H9 (cell line): ENCODE measurements at regions not wholly inside any gene's neighbourhood (a gene's known extent, or its start where the extent isn't known, plus 50 kb on each side); places are given as distances from the start of the nearest gene placed in this dataset.

ENCODE experiments used
- DNase-seq: peaks from one replicate; pipeline ENCODE4 v3.0.0-alpha.2; 2017
- H2AFZ ChIP-seq: one replicate; pipeline ENCODE4 v1.6.1; 2013; ENCODE audit warnings: mild to moderate bottlenecking, low read length, control low read depth, moderate library complexity
- H2AK5ac ChIP-seq: 2 replicates; pipeline ENCODE4 v1.6.1; 2013; ENCODE audit warnings: low read length, control low read depth, mixed read lengths; ENCODE audit not compliant: insufficient read length
- H2BK120ac ChIP-seq: one replicate; pipeline ENCODE4 v1.6.1; 2013; ENCODE audit warnings: low read depth, mild to moderate bottlenecking, low read length, control low read depth, inconsistent platforms; ENCODE audit not compliant: poor library complexity, severe bottlenecking
- H2BK12ac ChIP-seq: 2 replicates; pipeline ENCODE4 v1.6.1; 2013; ENCODE audit warnings: low read length, control low read depth, mixed read lengths, low read depth; ENCODE audit not compliant: insufficient read length
- H2BK15ac ChIP-seq: 2 replicates; pipeline ENCODE4 v1.6.1; 2013; ENCODE audit warnings: low read depth, low read length, control low read depth
- H2BK20ac ChIP-seq: one replicate; pipeline ENCODE4 v1.6.1; 2013; ENCODE audit warnings: low read depth, mild to moderate bottlenecking, low read length, control low read depth, inconsistent platforms; ENCODE audit not compliant: poor library complexity, severe bottlenecking
- H2BK5ac ChIP-seq: 2 replicates; pipeline ENCODE4 v1.6.1; 2013; ENCODE audit warnings: low read length, control low read depth, mixed read lengths; ENCODE audit not compliant: insufficient read length
- H3K14ac ChIP-seq: 2 replicates; pipeline ENCODE4 v1.6.1; 2013; ENCODE audit warnings: low read length, control low read depth; ENCODE audit not compliant: insufficient read depth
- H3K18ac ChIP-seq: 2 replicates; pipeline ENCODE4 v1.6.1; 2013; ENCODE audit warnings: low read depth, mild to moderate bottlenecking, mixed read lengths, low read length, control low read depth; ENCODE audit not compliant: insufficient read length
- H3K23ac ChIP-seq: 2 replicates; pipeline ENCODE4 v1.6.1; 2013; ENCODE audit warnings: low read length, control low read depth, mixed read lengths, low read depth; ENCODE audit not compliant: insufficient read length
- H3K23me2 ChIP-seq: 2 replicates; pipeline ENCODE4 v1.6.1; 2013; ENCODE audit warnings: low read depth, mild to moderate bottlenecking, mixed read lengths, low read length, control low read depth; ENCODE audit not compliant: insufficient read length, poor library complexity, severe bottlenecking
- H3K27ac ChIP-seq: 2 replicates; pipeline ENCODE4 v1.5.1; 2013; ENCODE audit warnings: low read length, control low read depth, mixed read lengths, low read depth; ENCODE audit not compliant: insufficient read length
- H3K27me3 ChIP-seq: 2 replicates; pipeline ENCODE4 v1.6.1; 2013; ENCODE audit warnings: low read length, control low read depth, inconsistent platforms; ENCODE audit not compliant: insufficient read depth
- H3K4ac ChIP-seq: 2 replicates; pipeline ENCODE4 v1.6.1; 2013; ENCODE audit warnings: low read depth, mild to moderate bottlenecking, control low read depth, inconsistent platforms, low read length, moderate library complexity
- H3K4me1 ChIP-seq: 2 replicates; pipeline ENCODE4 v1.6.1; 2013; ENCODE audit warnings: low read length, control low read depth, inconsistent platforms; ENCODE audit not compliant: insufficient read depth
- H3K4me2 ChIP-seq: 2 replicates; pipeline ENCODE4 v1.6.1; 2013; ENCODE audit warnings: low read length, control low read depth, mixed read lengths; ENCODE audit not compliant: insufficient read length, insufficient read depth
- H3K56ac ChIP-seq: 2 replicates; pipeline ENCODE4 v1.6.1; 2013; ENCODE audit warnings: low read depth, mild to moderate bottlenecking, mixed read lengths, low read length, control low read depth; ENCODE audit not compliant: insufficient read length
- H3K79me1 ChIP-seq: 2 replicates; pipeline ENCODE4 v1.6.1; 2013; ENCODE audit warnings: low read depth, mild to moderate bottlenecking, moderate library complexity, low read length, control low read depth, inconsistent platforms; ENCODE audit not compliant: insufficient read depth, poor library complexity, severe bottlenecking
- H3K79me2 ChIP-seq: 2 replicates; pipeline ENCODE4 v1.6.1; 2013; ENCODE audit warnings: low read length, control low read depth, inconsistent platforms; ENCODE audit not compliant: insufficient read depth
- H3K9ac ChIP-seq: 2 replicates; pipeline ENCODE4 v1.6.1; 2013; ENCODE audit warnings: low read length, control low read depth, mixed read lengths; ENCODE audit not compliant: insufficient read length; ENCODE audit errors: extremely low read depth
- H3K9me3 ChIP-seq: one replicate; pipeline ENCODE4 v1.6.1; 2013; ENCODE audit warnings: low read depth, low read length, inconsistent platforms; ENCODE audit not compliant: control insufficient read depth
- H3T11ph ChIP-seq: one replicate; pipeline ENCODE4 v1.6.1; 2013; ENCODE audit warnings: mild to moderate bottlenecking, low read length, control low read depth, inconsistent platforms
- H4K20me1 ChIP-seq: one replicate; pipeline ENCODE4 v1.6.1; 2013; ENCODE audit not compliant: control insufficient read depth, insufficient read length, insufficient read depth
- H4K5ac ChIP-seq: 2 replicates; pipeline ENCODE4 v1.6.1; 2013; ENCODE audit warnings: low read depth, mild to moderate bottlenecking, mixed read lengths, low read length, control low read depth; ENCODE audit not compliant: insufficient read length
- H4K8ac ChIP-seq: replicated peaks from 2 replicates; pipeline ENCODE4 v1.6.1; 2013; ENCODE audit warnings: low read length, control low read depth, mixed read lengths, low read depth; ENCODE audit not compliant: insufficient read length
- H4K91ac ChIP-seq: 2 replicates; pipeline ENCODE4 v1.6.1; 2013; ENCODE audit warnings: low read depth, mild to moderate bottlenecking, moderate library complexity, mixed read lengths, low read length, control low read depth; ENCODE audit not compliant: insufficient read length
- H3K27ac Mint-ChIP-seq, 3 experiments: 2 replicates in 2 of 3; 3 replicates in 1 of 3; pipeline ENCODE4 v1.8.0; 2020 to 2021; ENCODE audit warnings: mixed read lengths in 3 of 3, mild to moderate bottlenecking in 1 of 3, moderate library complexity in 1 of 3
- H3K27me3 Mint-ChIP-seq: 2 replicates; pipeline ENCODE4 v1.8.0; 2021; ENCODE audit warnings: low read depth, mild to moderate bottlenecking, moderate library complexity, mixed read lengths
- H3K36me3 Mint-ChIP-seq, 3 experiments: 2 replicates in 2 of 3; 3 replicates in 1 of 3; pipeline ENCODE4 v1.8.0; 2020 to 2021; ENCODE audit warnings: low read depth in 3 of 3, mixed read lengths in 3 of 3; ENCODE audit not compliant: insufficient read depth in 1 of 3
- H3K4me1 Mint-ChIP-seq, 2 experiments: 2 replicates each; pipeline ENCODE4 v1.8.0; 2020; ENCODE audit warnings: mixed read lengths in 2 of 2
- H3K4me3 Mint-ChIP-seq, 2 experiments: 2 replicates in 1 of 2; 3 replicates in 1 of 2; pipeline ENCODE4 v1.8.0; 2020 to 2021; ENCODE audit warnings: mild to moderate bottlenecking in 2 of 2, mixed read lengths in 2 of 2, moderate library complexity in 1 of 2
- H3K9me3 Mint-ChIP-seq, 2 experiments: 2 replicates in 1 of 2; 3 replicates in 1 of 2; pipeline ENCODE4 v1.8.0; 2020; ENCODE audit warnings: mild to moderate bottlenecking in 2 of 2, mixed read lengths in 2 of 2, moderate library complexity in 1 of 2
- CTCF ChIP-seq: fragments of 200-600 bp; sonication (generic); conservative IDR thresholded peaks from 3 replicates; pipeline ENCODE4 v1.8.0; 2021; ENCODE audit warnings: antibody characterized with exemption, mild to moderate bottlenecking
- WGBS: extraction: QIAGEN DNeasy Blood & Tissue Kit; methylation state at CpG from one replicate; pipeline ENCODE4 v1.1.7; 2013; ENCODE audit warnings: missing lambda C conversion rate, low lambda C conversion rate, mixed read lengths; ENCODE audit not compliant: insufficient read length; ENCODE audit errors: extremely low coverage; 5-methylcytosine and 5-hydroxymethylcytosine counted together

DNA sequence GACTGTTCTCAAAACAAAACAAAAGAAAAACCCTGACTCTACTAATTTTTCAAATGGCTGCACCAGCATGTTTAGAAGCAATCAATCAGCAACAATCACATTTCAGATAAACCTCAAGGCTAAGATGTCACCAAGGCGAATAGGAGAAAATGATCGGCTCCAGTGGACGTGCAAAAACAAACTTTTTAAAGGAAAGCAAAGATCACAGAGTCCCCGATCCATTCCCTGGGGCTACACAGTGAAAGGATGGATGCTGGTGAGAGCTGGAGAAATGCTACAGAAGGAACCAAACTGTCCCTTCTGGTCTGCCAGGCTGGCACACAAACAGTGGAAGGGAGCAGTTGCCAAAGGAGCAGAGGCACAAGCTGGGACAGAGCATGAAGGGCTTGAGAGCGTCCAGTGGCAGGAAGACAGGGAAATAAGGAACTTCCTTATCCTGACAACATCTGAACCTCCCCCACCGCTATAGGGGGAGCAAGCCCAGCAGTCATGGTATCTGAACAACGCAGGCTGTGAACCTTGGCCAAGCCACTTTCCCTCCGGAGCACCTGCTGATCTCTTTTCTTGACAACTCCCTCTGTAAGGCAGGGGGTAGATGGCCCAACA lies 73.7 kb upstream of the HIVEP1 start:
- peaks cover 5 to 10% of the 10 kb centered on the region in 2 experiments for H3K4me1 Mint-ChIP-seq
- Histone ChIP-seq H3K9me3 (no peaks in the 10 kb centered on the region), H3K23ac (no peak overlapping the region), H3K9ac (no peak overlapping the region), H3K23me2 (no peaks in the 10 kb centered on the region), H3K79me2 (no peaks in the 10 kb centered on the region), H2BK20ac (no peak overlapping the region), H2BK5ac (no peak overlapping the region), H3K4me2 (no peak overlapping the region), H3K4ac (no peak overlapping the region), H4K91ac (no peak overlapping the region), H2BK120ac (no peak overlapping the region), H2BK15ac (no peak overlapping the region), H3K18ac (no peak overlapping the region), H3K27ac (no peak overlapping the region), H3T11ph (no peak overlapping the region), H4K5ac (no peak overlapping the region), H2BK12ac (no peak overlapping the region), H4K20me1 (no peaks in the 10 kb centered on the region), H2AFZ (no peak overlapping the region), H3K79me1 (no peaks in the 10 kb centered on the region), H4K8ac (no peak overlapping the region), H2AK5ac (no peak overlapping the region), H3K4me1 (peaks cover 4% of the 10 kb centered on the region; the same call in 1 of the 2 replicates), H3K27me3 (no peaks in the 10 kb centered on the region), H3K14ac (no peak overlapping the region), H3K56ac (no peak overlapping the region)
- no peaks in the 10 kb centered on the region for H3K27me3 Mint-ChIP-seq
- peak; percentile 71 for DNase-seq
- no CpG with 5 or more reads among the region's 8 CpGs for WGBS
- H3K4me3 Mint-ChIP-seq: peak overlapping the region; percentile 26 to 62; a peak in 3 of 5 replicates
- peak overlapping the region; percentile 62 to 96 (median 68); a peak in 5 of 7 replicates for H3K27ac Mint-ChIP-seq
- peaks cover 0 to 5% (median 0%) of the 10 kb centered on the region in 3 experiments; a peak in 1 of 7 replicates for H3K36me3 Mint-ChIP-seq
- H3K9me3 Mint-ChIP-seq: peaks cover 0 to 5% of the 10 kb centered on the region in 2 experiments; a peak in 1 of 5 replicates
- no peak for TF ChIP-seq CTCF
